Nephron progenitor cell (in vitro differentiated cells): ENCODE measurements at regions not wholly inside any gene's neighbourhood (a gene's known extent, or its start where the extent isn't known, plus 50 kb on each side); places are given as distances from the start of the nearest gene placed in this dataset.
"Not testable (repeated sequence)": the region's sequence is repeated elsewhere in the genome, so short reads cannot be mapped to it uniquely, and the experiment has no call there.

Experiments used
- DNase-seq: peaks from one replicate; pipeline ENCODE4 v3.0.0; 2021
- H3K27ac Mint-ChIP-seq: 2 replicates; pipeline ENCODE4 v1.8.0; 2021; ENCODE audit warnings: mild to moderate bottlenecking, moderate library complexity, mixed read lengths
- H3K27me3 Mint-ChIP-seq: 2 replicates; pipeline ENCODE4 v1.8.0; 2021; ENCODE audit warnings: mild to moderate bottlenecking, low read depth, mixed read lengths; ENCODE audit not compliant: poor library complexity
- H3K36me3 Mint-ChIP-seq: 2 replicates; pipeline ENCODE4 v1.8.0; 2021; ENCODE audit warnings: low read depth, mixed read lengths
- H3K4me1 Mint-ChIP-seq: 2 replicates; pipeline ENCODE4 v1.8.0; 2021; ENCODE audit warnings: mixed read lengths
- H3K4me3 Mint-ChIP-seq: 2 replicates; pipeline ENCODE4 v1.8.0; 2021; ENCODE audit warnings: mild to moderate bottlenecking, moderate library complexity, mixed read lengths
- H3K9me3 Mint-ChIP-seq: 2 replicates; pipeline ENCODE4 v1.8.0; 2021; ENCODE audit warnings: mild to moderate bottlenecking, moderate library complexity, mixed read lengths
- CTCF ChIP-seq: fragments of 200-600 bp; sonication (generic); IDR thresholded peaks from 2 replicates; pipeline ENCODE4 v1.5.0; 2021; ENCODE audit warnings: antibody characterized with exemption

GRCh38 chr15:81660976-81661375 is 287.0 kb upstream of the TMC3 start:
- Mint-ChIP-seq H3K4me3 (no peak overlapping the region), H3K36me3 (peaks cover 11% of the 10 kb centered on the region), H3K27ac (no peak overlapping the region), H3K9me3 (peaks cover 6% of the 10 kb centered on the region), H3K4me1 (no peaks in the 10 kb centered on the region), H3K27me3 (peaks cover 6% of the 10 kb centered on the region)
- no peak for DNase-seq
- no peak for TF ChIP-seq CTCF

GRCh38 chr15:81653259-81653658 is 279.2 kb upstream of the TMC3 start:
- no peaks in the 10 kb centered on the region for H3K4me1 Mint-ChIP-seq
- no peaks in the 10 kb centered on the region for H3K27me3 Mint-ChIP-seq
- no peak for DNase-seq
- TF ChIP-seq CTCF: no peak
- peaks cover 27% of the 10 kb centered on the region for H3K36me3 Mint-ChIP-seq
- H3K9me3 Mint-ChIP-seq: peaks cover 25% of the 10 kb centered on the region
- H3K4me3 Mint-ChIP-seq: no peak overlapping the region
- H3K27ac Mint-ChIP-seq: no peak overlapping the region

GRCh38 chr15:81645470-81645869 is 271.5 kb upstream of the TMC3 start:
- Mint-ChIP-seq H3K27ac (no peak overlapping the region), H3K36me3 (peaks cover 5% of the 10 kb centered on the region), H3K9me3 (peaks cover 3% of the 10 kb centered on the region), H3K4me1 (peaks cover 12% of the 10 kb centered on the region), H3K27me3 (no peaks in the 10 kb centered on the region), H3K4me3 (no peak overlapping the region)
- TF ChIP-seq CTCF: no peak
- DNase-seq: no peak

GRCh38 chr15:81643771-81644170 is 269.8 kb upstream of the TMC3 start:
- Mint-ChIP-seq H3K36me3 (peaks cover 22% of the 10 kb centered on the region), H3K4me3 (no peak overlapping the region), H3K4me1 (peaks cover 12% of the 10 kb centered on the region), H3K27ac (no peak overlapping the region), H3K9me3 (peaks cover 19% of the 10 kb centered on the region), H3K27me3 (no peaks in the 10 kb centered on the region)
- TF ChIP-seq CTCF: no peak
- DNase-seq: no peak

GRCh38 chr15:81642451-81642990 is 268.5 kb upstream of the TMC3 start:
- peaks cover 30% of the 10 kb centered on the region for H3K9me3 Mint-ChIP-seq
- H3K27ac Mint-ChIP-seq: no peak overlapping the region
- TF ChIP-seq CTCF: no peak
- H3K36me3 Mint-ChIP-seq: peaks cover 32% of the 10 kb centered on the region
- peaks cover 12% of the 10 kb centered on the region for H3K4me1 Mint-ChIP-seq
- no peak for DNase-seq
- H3K27me3 Mint-ChIP-seq: no peaks in the 10 kb centered on the region
- no peak overlapping the region for H3K4me3 Mint-ChIP-seq

GRCh38 chr15:81636064-81636463 is 262.1 kb upstream of the TMC3 start:
- not testable (repeated sequence) for DNase-seq, H3K4me1 Mint-ChIP-seq, H3K4me3 Mint-ChIP-seq, H3K27ac Mint-ChIP-seq, H3K27me3 Mint-ChIP-seq
- Mint-ChIP-seq H3K9me3 (peaks cover 51% of the 10 kb centered on the region), H3K36me3 (peaks cover 52% of the 10 kb centered on the region)
